DMS153 (cell line): ENCODE measurements at regions not wholly inside any gene's neighbourhood (a gene's known extent, or its start where the extent isn't known, plus 50 kb on each side); places are given as distances from the start of the nearest gene placed in this dataset.

Experiments used
- DNase-seq: peaks from one replicate; lab custom pipeline; 2025; lab: John Stamatoyannopoulos, UW

DNA sequence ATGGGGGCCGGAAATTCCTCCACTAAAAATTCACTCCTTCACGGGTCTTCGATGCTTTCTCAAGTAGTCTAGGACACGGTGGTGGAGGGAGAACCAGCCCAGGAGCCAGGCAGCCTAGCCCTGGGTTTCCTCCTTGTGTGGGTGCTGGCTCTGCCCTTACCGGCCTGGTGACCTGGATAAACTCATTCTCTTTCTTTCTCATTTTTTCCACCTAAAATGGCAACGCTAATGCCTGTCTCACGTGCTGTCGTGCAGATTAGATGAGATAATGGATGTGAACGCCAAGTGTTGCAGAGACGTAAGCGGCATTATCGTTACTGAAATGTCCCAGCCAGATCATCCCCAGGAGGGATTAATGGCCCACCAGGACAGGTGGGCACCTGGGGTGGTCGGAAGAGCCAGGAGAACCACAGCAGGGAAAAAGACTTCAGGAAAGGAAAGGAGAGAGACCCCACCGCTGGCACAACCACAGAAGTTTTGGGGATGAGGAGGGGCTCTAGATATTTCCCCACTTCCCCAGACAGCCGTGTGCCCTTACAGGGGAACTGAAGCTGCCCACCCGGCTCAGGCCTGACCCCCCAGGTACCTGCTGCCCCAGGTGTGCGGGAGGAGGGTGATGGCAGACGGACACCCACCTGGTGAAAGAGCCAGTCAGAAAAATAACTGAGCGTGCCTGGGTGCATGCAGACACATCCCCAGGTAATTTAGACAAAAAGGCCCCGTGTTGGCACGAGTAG lies 100.8 kb upstream of the ASAP2 start:
- no peak for DNase-seq

GRCh38 chr2:9103663-9104277 lies 100.3 kb upstream of the MBOAT2 start:
- no peak for DNase-seq

- DNase-seq: peak; percentile 15
Measured at GRCh38 chr2:9102861-9103662, 99.6 kb upstream of the MBOAT2 start.

GRCh38 chr2:9101763-9102425 lies 98.4 kb upstream of the MBOAT2 start:
- no peak for DNase-seq

- DNase-seq: no peak
Measured at GRCh38 chr2:9100080-9100876, 96.8 kb upstream of the MBOAT2 start.

GRCh38 chr2:9099341-9099751 lies 95.9 kb upstream of the MBOAT2 start:
- DNase-seq: no peak

- DNase-seq: no peak
Measured at GRCh38 chr2:9097892-9098291, 94.4 kb upstream of the MBOAT2 start.

- DNase-seq: no peak
Measured at GRCh38 chr2:9097239-9097638, 93.8 kb upstream of the MBOAT2 start.

DNA sequence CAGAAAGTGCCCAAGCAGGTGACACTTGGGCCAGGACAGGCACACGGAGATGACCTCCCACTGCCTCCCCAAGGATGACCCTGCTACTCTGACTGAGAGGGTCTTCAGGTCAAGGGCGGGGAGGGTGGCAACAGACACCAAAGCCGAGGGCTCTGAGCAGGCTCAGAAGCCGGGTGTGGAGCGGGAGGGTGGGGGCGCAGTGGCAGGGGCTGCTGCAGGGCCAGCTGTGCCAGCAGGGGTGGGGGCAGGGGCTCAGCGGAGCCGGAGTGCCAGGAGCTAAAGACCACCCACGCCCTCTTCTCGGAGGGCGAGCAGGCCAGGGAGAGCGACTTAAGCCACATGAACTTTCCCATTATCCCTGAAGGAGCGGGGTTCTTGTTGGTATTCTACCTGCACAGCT lies 93.3 kb upstream of the MBOAT2 start:
- DNase-seq: no peak

- DNase-seq: peak; percentile 60
Measured at GRCh38 chr2:9095690-9096089, 92.2 kb upstream of the MBOAT2 start.

DNA sequence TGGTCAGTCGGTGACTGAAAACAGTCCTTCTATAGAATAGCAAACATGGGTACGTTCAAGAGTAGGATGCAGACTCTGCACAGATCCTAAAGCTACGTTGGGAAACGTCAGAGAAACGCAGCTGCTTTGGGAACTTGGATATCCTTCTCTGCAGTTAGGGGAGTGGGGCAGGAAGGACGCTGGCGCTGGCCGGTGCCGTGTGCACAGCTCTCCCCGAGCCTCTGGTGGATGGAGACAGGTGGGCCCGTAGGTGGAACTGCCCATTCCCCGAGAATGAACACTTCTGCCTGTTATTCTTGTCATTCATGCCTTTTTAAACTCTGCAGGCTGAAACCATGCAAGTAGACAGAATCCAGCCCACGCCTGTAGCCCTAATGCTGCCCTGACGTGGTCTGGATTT lies 91.7 kb upstream of the MBOAT2 start:
- DNase-seq: peak; percentile 9

DNA sequence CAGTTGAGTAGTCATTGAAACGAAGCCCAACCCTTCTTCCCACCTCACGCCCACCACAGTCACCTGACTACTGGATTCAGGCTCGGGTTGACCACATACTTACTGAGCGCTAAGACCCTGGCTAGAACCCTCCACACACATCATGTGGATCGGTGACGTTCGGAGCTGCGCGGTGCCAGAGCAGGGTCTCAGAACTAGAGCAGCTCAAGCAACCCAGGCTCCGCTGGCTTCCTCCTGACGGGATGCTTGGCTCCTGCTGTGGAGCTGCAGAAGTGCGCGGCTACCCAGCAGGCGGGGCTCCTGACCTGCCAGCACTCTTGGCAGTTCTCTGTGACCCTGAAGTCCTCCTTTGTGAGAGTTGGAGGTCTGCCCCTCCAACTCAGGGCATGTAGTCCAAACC lies 90.6 kb upstream of the MBOAT2 start:
- no peak for DNase-seq

GRCh38 chr2:9093324-9093723 lies 89.8 kb upstream of the MBOAT2 start:
- DNase-seq: no peak

- no peak for DNase-seq
Measured at GRCh38 chr2:9092383-9093282, 89.1 kb upstream of the MBOAT2 start.

DNA sequence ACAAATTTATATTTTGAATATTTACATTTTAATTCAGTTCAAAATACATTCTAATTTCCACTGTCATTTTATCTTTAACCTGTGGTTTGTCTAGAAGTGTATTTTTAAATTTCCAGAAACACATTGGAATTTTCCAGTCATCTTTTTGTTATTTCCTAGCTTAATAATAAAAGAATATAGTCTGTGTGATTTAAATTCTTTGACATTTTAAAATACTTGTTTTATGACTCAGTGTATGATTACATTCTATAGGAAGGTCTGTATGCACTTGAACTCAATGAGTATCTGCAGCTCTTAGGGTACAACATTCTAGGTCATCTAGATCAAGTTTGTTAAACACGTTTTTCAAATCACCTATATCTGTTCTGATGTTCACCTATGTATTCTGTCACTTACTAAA lies 88.3 kb upstream of the MBOAT2 start:
- no peak for DNase-seq

DNA sequence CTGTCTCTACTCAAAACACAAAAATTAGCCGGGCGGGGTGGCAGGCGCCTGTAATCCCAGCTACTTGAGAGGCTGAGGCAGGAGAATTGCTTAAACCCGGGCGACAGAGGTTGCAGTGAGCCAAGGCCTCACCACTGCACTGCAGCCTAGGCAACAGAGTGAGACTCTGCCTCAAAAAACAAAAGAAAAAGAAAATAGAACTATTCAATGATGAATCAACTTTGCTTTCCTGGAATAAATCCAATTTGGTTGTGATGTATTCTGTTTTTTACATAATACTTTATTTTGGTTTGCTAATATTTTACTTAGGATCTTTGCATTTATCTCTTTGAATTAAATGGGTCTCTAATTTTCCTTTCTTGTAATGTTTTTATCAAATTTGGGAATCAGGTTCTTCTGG lies 86.3 kb upstream of the MBOAT2 start:
- no peak for DNase-seq

DNA sequence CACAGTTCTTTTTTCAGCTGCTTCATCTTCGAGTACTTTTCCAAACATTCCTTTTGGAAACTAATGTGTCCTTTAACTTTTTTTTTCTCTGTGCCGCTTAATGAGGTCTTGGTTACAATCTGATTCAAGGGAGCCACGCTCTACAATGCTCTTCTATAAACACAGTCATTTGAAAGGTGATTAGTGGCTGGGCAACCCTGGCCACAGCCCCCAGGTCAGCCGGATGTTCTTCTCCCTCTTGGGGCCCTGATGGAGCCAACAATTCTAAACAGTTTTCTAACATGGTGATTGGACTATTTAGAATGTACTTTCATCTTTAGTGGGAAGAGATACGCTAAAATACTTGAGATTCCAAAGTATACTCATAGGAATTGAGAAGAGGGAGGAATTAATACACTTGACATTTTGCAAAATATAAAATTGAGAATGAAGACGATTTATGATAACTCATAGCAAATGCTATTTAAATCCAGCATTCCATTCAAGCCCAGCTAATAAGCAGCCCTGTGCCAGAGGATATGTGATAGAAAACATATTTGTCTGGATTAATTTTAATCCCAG lies 83.7 kb upstream of the MBOAT2 start:
- no peak for DNase-seq

DNA sequence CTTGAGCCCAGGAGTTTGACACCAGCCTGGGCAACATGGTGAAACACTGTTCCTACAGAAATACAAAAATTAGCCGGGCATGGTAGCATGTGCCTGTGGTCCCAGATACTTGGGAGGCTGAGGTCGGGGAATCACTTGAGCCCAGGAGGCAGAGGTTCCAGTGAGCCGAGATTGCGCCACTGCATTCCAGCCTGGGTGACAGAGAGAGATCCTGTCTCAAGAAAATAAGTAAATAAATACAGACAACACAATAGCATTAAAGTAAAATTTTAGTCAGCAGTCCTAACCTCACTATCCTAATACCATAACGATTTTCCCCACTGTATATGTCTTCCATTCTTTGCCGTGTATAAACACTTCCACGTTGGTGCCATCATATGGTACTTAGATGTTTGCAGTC lies 83.0 kb upstream of the MBOAT2 start:
- DNase-seq: no peak

GRCh38 chr2:9085353-9085752 lies 81.9 kb upstream of the MBOAT2 start:
- no peak for DNase-seq

- DNase-seq: no peak
Measured at GRCh38 chr2:9083287-9083686, 79.8 kb upstream of the MBOAT2 start.
